IMR-90 (cell line): ENCODE measurements at regions not wholly inside any gene's neighbourhood (a gene's known extent, or its start where the extent isn't known, plus 50 kb on each side); places are given as distances from the start of the nearest gene placed in this dataset.

Experiments
- ATAC-seq: fragments of 200-7000 bp; cut with Tn5 transposase; 2 replicates; pipeline ENCODE4 v1.9.1; 2020; ENCODE audit warnings: low read depth, mild to moderate bottlenecking, moderate library complexity
- BruUV-seq: library from RNA; stranded (reverse); fragments of 400-500 nt; replicated peaks from 2 replicates; lab custom pipeline; 2021; lab: Mats Ljungman, UMichigan
- CTCF ChIA-PET: fragments of 300-600 bp; formaldehyde crosslinking; extraction: SDS; loops from one replicate; lab custom pipeline; 2021; ENCODE audit warnings: antibody characterized with exemption; lab: Yijun Ruan, JAX
- POLR2A ChIA-PET: fragments of 300-600 bp; sonication (Branson Sonifier 250); formaldehyde crosslinking; loops from one replicate; lab custom pipeline; 2022; ENCODE audit warnings: antibody characterized with exemption; ENCODE audit not compliant: unreplicated experiment; lab: Charles Lee
- DNase-seq: peaks from one replicate; pipeline ENCODE4 v3.0.0; 2013
- H2AFZ ChIP-seq: replicated peaks from 2 replicates; pipeline ENCODE3; 2013; ENCODE audit warnings: low read length, mild to moderate bottlenecking; ENCODE audit not compliant: poor library complexity
- H2AK5ac ChIP-seq: 2 replicates; pipeline ENCODE4 v1.6.1; 2013; ENCODE audit warnings: low read depth, low read length, inconsistent platforms
- H2AK9ac ChIP-seq: replicated peaks from 2 replicates; pipeline ENCODE3; 2013; ENCODE audit warnings: mild to moderate bottlenecking, low read depth, low read length, moderate library complexity; ENCODE audit not compliant: poor library complexity
- H2BK120ac ChIP-seq: 2 replicates; pipeline ENCODE4 v1.6.1; 2013; ENCODE audit warnings: low read depth, low read length, inconsistent platforms
- H2BK15ac ChIP-seq: 3 replicates; pipeline ENCODE4 v1.6.1; 2013; ENCODE audit warnings: low read depth, low read length, inconsistent platforms
- H2BK20ac ChIP-seq: 2 replicates; pipeline ENCODE4 v1.6.1; 2013; ENCODE audit warnings: low read depth, mild to moderate bottlenecking, inconsistent platforms, low read length, moderate library complexity
- H2BK5ac ChIP-seq: 2 replicates; pipeline ENCODE4 v1.6.1; 2013; ENCODE audit warnings: mild to moderate bottlenecking, low read depth, low read length, inconsistent platforms; ENCODE audit not compliant: poor library complexity, severe bottlenecking
- H3K14ac ChIP-seq: replicated peaks from 2 replicates; pipeline ENCODE4 v1.6.1; 2013; ENCODE audit warnings: low read depth, low read length, inconsistent platforms
- H3K18ac ChIP-seq: 2 replicates; pipeline ENCODE4 v1.6.1; 2013; ENCODE audit warnings: low read depth, low read length, control low read depth
- H3K23ac ChIP-seq: 2 replicates; pipeline ENCODE4 v1.6.1; 2013; ENCODE audit warnings: low read depth, low read length, inconsistent platforms
- H3K27ac ChIP-seq: 2 replicates; pipeline ENCODE4 v1.5.1; 2013; ENCODE audit warnings: mild to moderate bottlenecking, control low read depth, low read length; ENCODE audit not compliant: insufficient read depth
- H3K27me3 ChIP-seq: 2 replicates; pipeline ENCODE4 v1.6.1; 2013; ENCODE audit warnings: low read length; ENCODE audit not compliant: control insufficient read depth, insufficient read depth
- H3K36me3 ChIP-seq: 2 replicates; pipeline ENCODE4 v1.6.1; 2013; ENCODE audit warnings: low read length, mixed read lengths; ENCODE audit not compliant: control insufficient read depth, insufficient read depth
- H3K4ac ChIP-seq: 2 replicates; pipeline ENCODE4 v1.6.1; 2013; ENCODE audit warnings: low read depth, low read length, inconsistent platforms
- H3K4me1 ChIP-seq: 2 replicates; pipeline ENCODE4 v1.6.1; 2013; ENCODE audit warnings: low read length, mixed read lengths; ENCODE audit not compliant: control insufficient read depth, insufficient read depth
- H3K4me2 ChIP-seq: 2 replicates; pipeline ENCODE4 v1.6.1; 2013; ENCODE audit warnings: low read depth, mild to moderate bottlenecking, control low read depth, low read length, moderate library complexity
- H3K4me3 ChIP-seq: 2 replicates; pipeline ENCODE4 v1.5.1; 2013; ENCODE audit warnings: low read depth, mild to moderate bottlenecking, control low read depth, low read length, moderate library complexity; ENCODE audit not compliant: insufficient read depth
- H3K56ac ChIP-seq: 2 replicates; pipeline ENCODE4 v1.6.1; 2013; ENCODE audit warnings: low read length, inconsistent platforms; ENCODE audit not compliant: insufficient read depth; ENCODE audit errors: extremely low read depth
- H3K79me1 ChIP-seq, 2 experiments: 2 replicates each; pipeline ENCODE4 v1.6.1; 2013; ENCODE audit warnings: low read length in 2 of 2, inconsistent platforms in 1 of 2, low read depth in 1 of 2
- H3K9ac ChIP-seq: 2 replicates; pipeline ENCODE4 v1.6.1; 2013; ENCODE audit warnings: low read depth, low read length, control low read depth
- H3K9me1 ChIP-seq: 2 replicates; pipeline ENCODE4 v1.6.1; 2013; ENCODE audit warnings: low read length, inconsistent platforms; ENCODE audit not compliant: insufficient read depth
- H3K9me3 ChIP-seq: 2 replicates; pipeline ENCODE4 v1.6.1; 2013; ENCODE audit warnings: low read length; ENCODE audit not compliant: control insufficient read depth, insufficient read depth
- H4K20me1 ChIP-seq: 2 replicates; pipeline ENCODE4 v1.6.1; 2013; ENCODE audit warnings: low read length, inconsistent platforms; ENCODE audit not compliant: insufficient read depth
- H4K5ac ChIP-seq: 2 replicates; pipeline ENCODE4 v1.6.1; 2013; ENCODE audit warnings: mild to moderate bottlenecking, low read depth, low read length, control low read depth
- H4K8ac ChIP-seq, 2 experiments: 2 replicates each; pipeline ENCODE4 v1.6.1; 2013; ENCODE audit warnings: low read depth in 2 of 2, low read length in 2 of 2, control low read depth in 1 of 2, inconsistent platforms in 1 of 2
- H4K91ac ChIP-seq: 2 replicates; pipeline ENCODE4 v1.6.1; 2013; ENCODE audit warnings: low read depth, low read length, inconsistent platforms; ENCODE audit not compliant: insufficient read depth
- CHD1 ChIP-seq: IDR thresholded peaks from 2 replicates; pipeline ENCODE4 v1.6.1; 2012; ENCODE audit warnings: low read depth, low read length, improper control_type of control experiment
- dilution Hi-C: fragments of 300-500 bp; cut with HindIII; formaldehyde crosslinking; loops from one replicate; pipeline ENCODE4 v1.14.3; 2018; ENCODE audit warnings: low sequenced_read_pairs; ENCODE audit not compliant: unreplicated experiment
- in situ Hi-C: fragments of 300-500 bp; cut with MboI; formaldehyde crosslinking; loops from 3 replicates; pipeline ENCODE4 v1.14.3; 2019; ENCODE audit warnings: low sequenced_read_pairs, inconsistent platforms, mixed read lengths
- intact Hi-C: fragments of 100-400 bp; cut with micrococcal nuclease; formaldehyde crosslinking; loops from 2 replicates; pipeline ENCODE4 v1.10.0; 2022

- no peak overlapping the region for H3K14ac ChIP-seq
- ChIA-PET POLR2A (no interaction called here), CTCF (interaction anchor here (0.6 to 1.3 kb wide), 3 partner anchors 15 to 343 kb away, joined by 4 to 7 read pairs (median 6); no protein-coding TSS in a partner anchor)
- H4K91ac ChIP-seq, result no peak overlapping the region
- no peak overlapping the region for H2BK15ac ChIP-seq
- H3K4me2 ChIP-seq, result no peak overlapping the region
- in situ Hi-C loops (no loop called here), intact Hi-C loops (no loop called here), dilution Hi-C loops (no loop called here)
- H3K27ac ChIP-seq, result no peak overlapping the region
- H4K8ac ChIP-seq, result no peak overlapping the region
- no TSS peak for BruUV-seq
- H3K9ac ChIP-seq, result no peak overlapping the region
- no peak overlapping the region for H2BK120ac ChIP-seq
- H3K9me1 ChIP-seq, result no peaks in the 10 kb centered on the region
- no peak for ATAC-seq
- no peaks in the 10 kb centered on the region for H3K9me3 ChIP-seq
- H3K4me1 ChIP-seq, result no peaks in the 10 kb centered on the region
- H2BK20ac ChIP-seq, result no peak overlapping the region
- no peak for TF ChIP-seq CHD1
- H2AK9ac ChIP-seq, result no peak overlapping the region
- H4K5ac ChIP-seq, result no peak overlapping the region
- no peak overlapping the region for H3K23ac ChIP-seq
- no peak overlapping the region for H3K56ac ChIP-seq
- H2BK5ac ChIP-seq, result no peak overlapping the region
- no peaks in the 10 kb centered on the region for H3K36me3 ChIP-seq
- no peak overlapping the region for H3K4me3 ChIP-seq
- no peak overlapping the region for H3K4ac ChIP-seq
- no peaks in the 10 kb centered on the region for H4K20me1 ChIP-seq
- no peak overlapping the region for H3K18ac ChIP-seq
- H3K79me1 ChIP-seq, result no peaks in the 10 kb centered on the region
- no peak overlapping the region for H2AFZ ChIP-seq
- DNase-seq, result no peak
- no peak overlapping the region for H2AK5ac ChIP-seq
- H3K27me3 ChIP-seq, result no peaks in the 10 kb centered on the region
Observed at GRCh38 chr3:99188936-99189335, 287.4 kb upstream of the DCBLD2 start.
